NCI-H2227 treated with DMSO at 0.1 percent for 48 hours (cell line): ENCODE measurements at regions not wholly inside any gene's neighbourhood (a gene's known extent, or its start where the extent isn't known, plus 50 kb on each side); places are given as distances from the start of the nearest gene placed in this dataset.
A peak's percentile ranks its signal among the peaks of the same experiment; 100 is the strongest.
"Not testable (repeated sequence)": the region's sequence is repeated elsewhere in the genome, so short reads cannot be mapped to it uniquely, and the experiment has no call there.

Source experiments
- DNase-seq: peaks from one replicate; lab custom pipeline; 2025; lab: John Stamatoyannopoulos, UW

DNA sequence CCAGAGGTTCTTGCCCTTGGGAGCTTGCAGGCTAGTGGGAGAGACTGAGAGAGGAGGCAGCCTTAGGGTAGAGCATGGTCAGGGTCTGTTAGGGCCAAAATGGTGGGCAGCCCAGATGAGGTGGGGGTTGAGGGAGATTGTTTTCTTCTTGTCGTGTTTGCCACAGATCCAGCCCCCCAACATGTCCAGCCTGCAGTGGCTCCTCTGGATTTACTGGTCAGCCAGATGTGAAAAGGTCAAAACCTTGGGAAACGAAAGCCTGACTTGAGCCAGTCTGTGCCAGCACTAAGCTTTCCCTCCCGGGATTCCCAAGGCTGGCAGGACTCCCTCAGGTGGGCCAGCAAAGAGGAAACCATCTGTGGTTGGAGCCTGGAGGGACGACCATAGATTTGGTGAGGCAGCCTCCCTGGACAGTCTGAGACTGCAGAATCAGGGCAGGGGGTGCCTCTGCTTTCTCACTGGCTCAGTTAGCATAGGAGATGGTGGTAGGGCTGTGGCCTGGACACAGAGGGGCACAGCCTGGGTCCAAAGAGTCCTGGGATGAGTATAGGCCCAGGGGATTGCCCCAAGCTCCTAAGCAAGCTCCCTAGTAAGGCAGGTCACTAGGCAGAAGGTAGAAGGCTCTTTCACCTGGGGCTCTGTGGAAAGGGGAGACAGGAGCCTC lies 51.2 kb upstream of the PRR23C start:
- no peak for DNase-seq

DNA sequence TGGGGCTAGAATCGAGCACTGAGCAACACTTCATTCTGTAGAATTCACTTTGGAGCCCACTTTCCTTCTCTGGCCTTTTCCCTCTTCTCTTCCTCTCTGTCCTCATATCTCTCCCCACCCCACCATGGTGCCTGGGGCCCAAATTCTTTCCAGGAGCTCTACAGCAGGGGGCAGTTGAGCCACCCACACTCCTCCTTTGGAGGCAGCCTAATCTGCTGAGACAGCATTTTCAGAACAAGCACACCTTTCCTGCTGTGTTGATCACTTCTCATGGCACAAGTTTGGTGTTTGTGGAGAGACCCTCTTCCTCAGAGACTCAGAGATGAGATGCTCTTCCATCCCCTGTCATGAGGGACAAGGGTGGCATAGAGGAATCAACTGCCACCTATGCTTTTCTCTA lies 52.0 kb upstream of the PRR23C start:
- DNase-seq, result no peak

DNA sequence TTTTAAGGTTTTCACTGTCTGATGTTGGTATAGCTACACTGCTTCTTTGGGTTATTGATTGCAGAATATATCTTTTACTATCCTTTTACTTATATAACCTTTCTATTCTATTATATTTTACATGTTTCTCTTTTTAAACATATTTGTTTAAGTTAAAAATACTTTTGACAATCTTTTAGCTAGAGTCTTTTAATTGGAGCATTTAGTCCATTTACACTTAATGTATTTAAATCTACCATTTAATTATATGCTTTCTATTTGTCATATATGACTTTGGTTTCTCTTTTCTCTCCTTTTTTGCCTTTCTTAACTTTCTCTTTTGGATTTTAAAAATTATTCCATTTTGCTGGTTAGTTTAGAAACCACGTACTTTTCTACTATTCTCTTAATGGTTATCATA lies 53.7 kb upstream of the PRR23C start:
- no peak for DNase-seq

DNA sequence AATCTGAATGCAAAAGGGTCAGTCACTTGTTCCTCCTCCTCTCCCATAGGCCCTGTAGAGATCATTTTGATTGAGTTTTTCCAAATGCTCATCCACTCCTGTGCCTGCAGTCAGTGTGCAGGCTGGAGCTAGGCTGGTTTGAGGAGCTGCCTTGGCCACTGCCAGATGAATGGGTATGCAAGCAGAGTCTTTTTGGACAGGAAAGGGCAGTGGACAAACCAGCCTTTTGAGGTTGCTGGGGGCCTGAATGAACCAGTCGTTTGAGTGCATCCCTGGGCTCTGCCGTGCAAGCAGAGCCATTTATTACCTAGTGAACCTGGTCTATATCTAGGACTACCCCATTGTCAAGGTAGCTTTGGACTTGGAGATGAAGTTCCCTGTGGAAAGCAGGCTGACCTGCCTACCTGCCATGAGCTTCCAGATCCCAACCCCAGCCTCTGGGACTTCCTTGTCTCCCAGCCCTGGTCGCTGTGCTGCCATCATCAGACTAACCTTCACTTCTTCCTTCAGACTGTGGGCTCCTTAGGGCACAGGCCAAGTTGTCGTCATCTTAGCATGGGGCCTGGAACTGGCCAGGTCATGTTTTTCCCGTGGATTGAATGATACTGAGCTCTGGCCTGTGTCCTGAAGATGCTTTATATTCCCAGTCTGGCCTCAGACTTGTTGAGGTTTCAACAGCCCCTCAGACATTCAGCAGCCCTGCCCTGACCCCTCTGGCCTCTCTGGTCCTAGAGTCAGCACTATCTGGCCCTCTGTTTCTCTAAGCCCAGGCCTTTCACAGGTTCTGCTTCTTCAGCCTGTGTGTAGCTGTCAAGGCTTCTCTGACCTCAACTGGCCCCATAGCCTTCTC lies 55.5 kb upstream of the PRR23C start:
- DNase-seq, result no peak

DNA sequence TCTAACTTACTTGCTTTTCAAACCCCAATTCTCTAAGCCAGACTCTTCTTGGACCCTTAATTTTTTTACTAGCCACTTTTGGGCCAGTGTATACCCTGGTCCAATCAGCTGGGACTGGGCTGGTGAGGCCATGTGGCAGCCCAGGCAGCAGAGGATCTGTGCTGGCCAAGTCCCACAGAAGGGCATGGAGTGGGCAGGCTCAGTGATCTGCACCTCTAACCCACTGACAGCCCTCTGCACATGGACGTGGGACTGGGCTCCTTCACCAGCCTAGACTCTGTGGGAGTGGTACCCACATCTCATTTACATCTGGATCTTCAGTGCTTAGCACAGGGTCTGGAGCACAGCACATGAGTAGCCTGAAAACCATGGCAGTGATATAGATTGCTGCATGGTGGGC lies 56.1 kb upstream of the PRR23C start:
- DNase-seq, result no peak

DNA sequence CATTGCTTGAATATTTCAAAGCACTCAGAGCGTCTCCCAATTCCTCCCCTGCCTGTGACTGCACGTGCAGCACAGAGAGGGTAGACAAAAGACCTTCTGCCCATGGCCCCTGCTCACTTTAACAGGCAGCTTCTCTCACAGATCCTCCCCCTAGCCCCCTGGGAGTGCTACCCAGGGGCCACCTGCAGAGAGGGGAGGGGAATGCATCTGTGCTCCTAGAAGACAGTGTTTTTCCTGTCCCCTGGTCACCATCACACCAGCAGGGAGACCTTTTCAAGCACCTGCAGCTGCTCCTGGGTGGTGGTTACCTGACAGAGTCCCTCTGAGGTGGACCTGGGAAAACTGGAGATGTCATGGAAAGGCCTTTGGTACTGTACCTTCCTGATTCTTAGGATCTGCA lies 56.7 kb upstream of the PRR23C start:
- DNase-seq, result no peak

DNA sequence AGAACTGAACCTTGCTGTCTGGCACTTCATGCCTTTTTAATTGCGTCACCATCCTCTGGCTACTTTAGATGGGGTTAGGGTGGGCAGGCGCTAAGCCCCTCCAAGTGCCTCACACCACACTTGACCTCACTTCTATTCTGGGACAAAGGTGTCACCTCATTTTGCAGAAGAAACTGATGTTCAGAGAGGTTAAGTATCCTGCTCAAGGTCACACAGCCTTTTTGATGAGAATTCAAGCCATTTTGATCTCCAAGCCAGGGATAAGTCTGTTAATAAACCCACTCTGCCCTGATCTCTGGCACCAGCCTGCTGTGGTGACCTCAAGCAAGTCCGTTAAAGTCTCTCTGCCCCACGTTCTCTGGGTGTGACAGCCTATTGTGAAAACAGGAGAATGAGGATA lies 58.8 kb upstream of the PRR23C start:
- no peak for DNase-seq

DNA sequence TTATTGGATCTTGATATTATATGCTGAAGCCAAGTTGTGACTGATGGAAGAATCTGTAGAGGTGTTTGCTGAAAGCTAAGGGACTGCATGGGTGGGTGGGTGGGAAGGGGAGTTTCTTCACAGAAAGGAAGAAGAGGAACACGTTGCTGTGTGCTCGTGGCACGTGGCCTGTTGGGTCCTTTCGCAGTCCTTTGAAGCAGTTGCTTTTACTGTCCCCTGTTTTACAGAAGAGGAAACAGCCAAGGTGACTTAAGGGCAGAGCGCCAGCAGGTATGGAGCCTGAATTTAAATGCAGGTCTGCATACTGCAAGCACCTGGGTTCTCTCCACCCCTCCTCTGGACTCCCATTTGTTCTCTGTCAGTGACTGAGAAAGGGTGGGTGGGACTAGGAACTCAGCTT lies 59.4 kb upstream of the PRR23C start:
- no peak for DNase-seq

DNA sequence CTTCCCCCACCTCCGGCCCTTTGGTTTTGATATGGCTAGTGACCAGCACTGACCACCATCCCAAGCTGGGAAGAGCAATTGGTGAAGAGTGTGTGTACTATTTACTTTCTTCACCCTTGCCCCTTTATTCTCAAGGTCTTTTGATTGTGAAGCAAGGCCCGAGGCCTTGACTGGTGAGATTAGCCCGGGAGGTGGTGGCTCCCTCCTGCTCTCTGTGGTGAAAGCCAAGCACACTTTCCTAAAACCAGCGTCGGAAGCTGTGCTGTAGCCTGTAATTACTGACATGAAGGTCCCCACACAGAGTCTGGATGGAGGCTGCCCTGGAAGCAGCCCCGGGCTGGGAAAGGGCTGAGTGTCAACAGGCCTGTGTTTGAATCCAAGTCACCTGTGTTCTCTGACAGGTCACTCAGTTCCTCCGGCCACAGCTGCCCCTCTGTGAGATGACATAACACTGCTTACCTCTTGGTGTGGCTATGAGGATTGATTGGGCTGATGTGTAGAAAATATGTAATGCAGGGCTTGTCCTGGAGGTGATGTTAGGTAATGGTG lies 60.5 kb upstream of the PRR23C start:
- no peak for DNase-seq

DNA sequence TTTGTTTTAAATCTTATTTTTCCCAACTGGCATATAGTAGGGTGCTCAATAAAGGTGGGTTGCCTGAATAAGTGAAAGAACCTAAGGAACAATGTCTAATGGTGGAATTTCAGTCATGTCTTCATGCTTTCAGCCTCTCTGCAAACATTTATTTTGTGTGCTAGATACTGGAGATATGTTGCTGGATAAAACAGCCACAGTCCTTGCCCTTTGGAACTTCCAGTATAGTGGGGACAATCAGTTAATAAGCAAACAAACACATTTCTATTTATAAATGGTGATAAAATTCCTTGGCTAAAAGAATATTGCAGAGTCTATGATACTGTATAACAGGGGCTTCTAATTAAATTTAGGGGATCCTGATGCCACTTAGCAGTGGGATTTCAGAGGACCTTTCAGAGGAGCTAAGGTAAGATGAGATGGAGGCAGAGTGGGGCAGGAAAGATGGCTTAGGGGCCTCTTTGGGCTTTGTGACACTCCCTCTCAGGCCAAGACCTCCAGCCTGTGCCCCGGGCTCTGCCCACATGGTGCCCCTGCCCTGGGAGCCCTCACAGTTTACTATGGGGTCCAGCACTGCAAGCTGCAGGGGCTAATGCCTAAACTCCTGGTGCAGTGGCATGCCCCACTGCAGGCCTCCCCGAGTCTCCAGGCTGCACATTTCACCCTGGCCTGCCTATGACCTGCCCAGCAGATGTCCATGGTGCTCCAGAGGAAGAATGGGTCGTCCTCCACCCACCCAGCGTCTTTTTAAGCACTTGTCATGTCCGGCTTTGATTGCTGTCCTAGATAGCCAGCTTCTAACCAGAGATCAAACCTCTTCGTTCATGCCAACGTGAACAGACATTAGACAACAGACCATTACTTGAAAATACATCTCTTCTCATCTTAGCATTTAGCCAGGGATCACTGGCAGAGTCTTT lies 61.6 kb upstream of the PRR23C start:
- no peak for DNase-seq

DNA sequence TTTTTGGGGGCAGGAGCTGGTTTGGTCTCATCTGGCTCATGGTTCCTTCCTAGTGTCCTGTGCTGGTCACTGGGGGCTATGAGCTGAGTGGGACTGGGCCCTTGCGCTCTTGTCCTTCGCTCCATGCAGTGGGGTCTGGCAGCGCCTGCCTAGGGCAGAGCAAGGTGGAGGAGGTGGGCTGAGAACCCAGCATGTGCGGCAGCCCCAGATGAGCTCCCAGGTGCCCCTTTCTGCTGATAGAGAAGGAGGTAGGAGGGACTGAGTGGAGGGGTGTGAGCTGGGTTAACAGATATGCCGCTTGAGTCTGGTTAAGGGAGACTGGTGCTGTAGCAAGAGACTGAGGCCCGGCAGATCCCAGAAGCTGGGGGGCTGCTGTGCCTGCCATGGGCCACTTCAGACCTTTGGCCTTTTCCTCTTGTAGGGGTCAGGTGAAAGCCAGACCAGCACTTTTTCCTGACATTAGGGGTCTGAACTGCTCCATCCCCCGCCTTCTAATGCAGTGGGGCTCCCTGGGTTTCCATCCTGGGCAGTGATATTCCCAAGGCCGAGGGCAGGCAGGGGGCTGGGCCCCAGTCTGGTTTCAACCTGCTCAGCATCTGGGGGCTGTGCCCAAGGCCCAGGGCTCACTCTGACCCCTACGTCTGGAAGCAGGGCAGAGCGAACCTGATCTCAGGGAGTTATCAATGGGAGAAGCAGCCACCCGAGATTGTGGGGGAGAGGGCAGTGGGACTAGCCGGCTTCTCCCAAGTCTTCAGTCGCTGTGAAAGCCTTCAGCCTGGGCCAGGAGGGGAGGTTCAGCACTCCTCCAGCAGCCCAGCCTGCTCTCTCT lies 62.9 kb upstream of the PRR23C start:
- no peak for DNase-seq

DNA sequence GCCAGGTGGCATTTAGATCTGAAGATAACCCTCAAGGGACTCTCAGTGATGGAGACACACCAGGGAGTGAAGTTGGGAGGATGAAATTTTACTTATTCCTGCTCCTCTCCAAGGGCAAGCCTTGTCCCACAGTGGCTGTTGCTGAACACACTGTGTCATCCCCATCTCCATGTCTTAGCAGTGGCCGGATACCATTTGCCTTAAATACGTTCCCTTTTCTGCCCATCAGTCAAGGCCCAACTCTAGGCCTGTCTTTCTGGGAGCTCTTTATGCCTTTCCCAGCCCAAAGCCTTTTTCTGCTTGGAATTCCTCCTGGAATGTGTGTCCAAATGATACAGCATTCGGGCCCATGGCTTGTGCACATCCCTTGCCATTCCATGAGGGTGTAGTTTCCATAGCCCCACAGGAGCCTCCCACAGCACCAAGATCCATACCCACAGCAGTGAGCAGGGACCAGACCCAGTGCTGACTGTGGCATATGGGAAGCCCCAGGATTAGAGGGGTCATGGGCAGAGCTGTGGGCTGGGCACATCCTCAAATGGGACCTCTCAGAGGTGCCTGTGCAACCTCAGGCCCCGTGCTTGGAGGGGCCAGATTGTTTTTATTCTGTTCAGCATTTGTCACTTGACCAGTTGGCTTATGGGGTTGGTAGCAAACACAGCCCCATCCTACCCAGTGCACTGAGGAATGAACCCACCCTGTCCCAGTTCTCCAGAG lies 63.7 kb upstream of the PRR23C start:
- no peak for DNase-seq

DNA sequence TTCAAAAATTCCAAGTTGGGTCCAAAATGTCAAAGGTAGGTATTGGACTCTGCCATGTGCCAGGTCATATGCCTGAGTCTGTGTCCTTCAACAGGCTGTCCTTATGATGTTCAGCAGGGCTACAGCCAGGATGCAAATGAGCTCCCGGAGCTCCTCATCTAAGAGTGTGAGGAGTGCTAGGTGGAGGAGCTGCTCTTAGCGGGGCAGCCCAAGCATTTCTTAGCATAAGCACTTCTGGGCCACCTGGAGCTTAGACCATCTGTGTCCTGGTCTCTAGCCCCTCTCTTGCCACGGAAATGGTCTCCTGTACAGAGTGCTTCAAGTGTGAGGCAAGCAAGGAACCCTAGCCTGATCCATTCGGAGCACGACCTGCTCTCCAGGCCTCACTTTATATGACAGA lies 64.6 kb upstream of the PRR23C start:
- DNase-seq, result no peak

DNA sequence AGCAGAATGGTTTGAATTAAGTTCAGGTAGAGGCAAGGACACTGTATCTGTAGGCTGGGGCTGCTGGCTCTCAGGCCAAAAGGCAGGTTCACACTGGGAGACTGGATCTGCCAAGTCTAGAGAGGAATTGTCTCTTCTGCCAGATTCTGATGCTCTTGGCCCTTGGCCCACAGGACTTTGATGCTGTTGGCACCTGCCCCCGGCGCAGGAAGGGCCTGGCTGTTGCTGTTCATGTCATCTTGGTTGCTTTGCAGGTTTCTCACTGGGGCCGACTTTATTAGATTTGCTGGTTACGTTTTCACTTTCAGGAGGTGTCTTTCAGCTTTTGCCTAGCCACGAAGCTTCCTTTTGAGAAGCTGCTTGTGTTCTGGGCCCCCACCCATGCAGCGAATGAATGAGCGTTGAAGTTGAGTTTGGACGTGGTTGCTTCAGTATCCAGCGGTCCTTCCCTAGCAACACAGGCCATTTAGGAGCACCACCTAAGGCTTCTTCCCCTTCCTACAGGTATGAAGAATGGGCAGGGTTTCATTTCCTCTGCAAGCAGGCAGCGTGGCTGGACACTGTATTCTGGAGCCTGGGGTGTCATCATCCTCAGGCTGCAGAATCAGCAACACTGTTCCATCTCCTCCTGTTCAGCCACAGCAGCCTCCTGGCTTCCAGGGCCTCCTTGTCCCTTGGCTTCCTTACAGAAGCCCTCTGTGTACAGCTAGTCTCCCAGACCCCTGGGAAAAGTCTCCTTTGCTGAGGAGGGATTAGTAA lies 65.6 kb upstream of the PRR23C start:
- no peak for DNase-seq

DNA sequence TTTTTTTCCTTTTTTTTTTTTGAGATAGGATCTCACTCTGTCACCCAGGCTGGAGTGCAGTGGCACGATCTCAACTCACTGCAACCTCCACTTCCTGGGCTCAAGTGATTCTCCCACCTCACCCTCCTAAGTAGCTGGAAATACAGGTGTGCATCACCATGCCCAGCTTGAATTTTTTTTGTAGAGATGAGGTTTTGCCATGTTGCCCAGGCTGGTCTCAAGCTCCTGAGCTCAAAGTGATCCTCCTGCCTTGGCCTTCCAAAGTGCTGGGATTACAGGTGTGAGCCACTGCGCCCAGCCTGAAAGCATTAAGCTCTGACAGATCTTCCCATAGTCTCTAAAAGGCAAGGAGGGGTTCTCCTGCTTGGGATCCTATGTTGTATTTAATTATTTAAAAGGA lies 66.2 kb upstream of the PRR23C start:
- not testable (repeated sequence) for DNase-seq

DNA sequence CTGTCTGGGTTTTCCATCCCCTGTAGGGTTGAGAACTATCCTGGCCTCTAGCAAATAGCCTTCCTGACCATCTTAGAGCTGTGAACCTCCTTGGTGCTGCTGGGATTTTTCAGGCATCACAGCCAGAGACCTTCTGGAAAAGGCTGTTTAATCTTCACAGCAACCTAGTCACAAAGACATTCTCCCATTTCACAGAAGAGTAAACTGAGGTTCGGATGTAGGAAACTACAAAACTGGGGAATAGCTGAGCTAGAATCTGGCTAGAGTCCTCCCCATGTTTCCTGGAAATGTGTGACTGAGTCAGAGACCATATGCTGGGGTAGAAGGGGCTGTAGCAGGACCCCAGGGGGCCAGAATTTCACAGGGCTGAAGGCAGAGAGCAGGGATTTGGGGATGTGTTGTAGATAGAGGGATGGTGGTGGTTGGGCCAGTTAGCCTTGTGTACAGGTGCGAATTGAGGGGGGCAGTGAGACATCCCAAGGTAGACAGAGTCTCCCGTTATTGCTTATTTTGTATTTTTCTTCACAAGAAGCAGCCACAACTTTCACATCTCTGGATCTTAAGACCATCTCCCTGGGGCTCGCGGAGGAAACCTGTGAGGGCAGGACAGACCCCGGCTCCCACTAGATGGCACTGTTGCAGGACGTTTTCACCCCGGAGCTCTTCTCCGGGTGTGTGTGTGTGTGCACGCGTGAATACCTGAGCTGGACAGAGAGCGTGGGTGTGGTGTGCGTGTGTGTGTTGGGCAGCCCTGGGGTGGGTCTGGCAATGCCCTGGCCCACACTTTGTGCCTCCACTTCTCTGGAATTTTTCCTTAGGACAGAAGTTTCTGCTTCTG lies 66.9 kb upstream of the PRR23C start:
- DNase-seq, result peak; percentile 53

DNA sequence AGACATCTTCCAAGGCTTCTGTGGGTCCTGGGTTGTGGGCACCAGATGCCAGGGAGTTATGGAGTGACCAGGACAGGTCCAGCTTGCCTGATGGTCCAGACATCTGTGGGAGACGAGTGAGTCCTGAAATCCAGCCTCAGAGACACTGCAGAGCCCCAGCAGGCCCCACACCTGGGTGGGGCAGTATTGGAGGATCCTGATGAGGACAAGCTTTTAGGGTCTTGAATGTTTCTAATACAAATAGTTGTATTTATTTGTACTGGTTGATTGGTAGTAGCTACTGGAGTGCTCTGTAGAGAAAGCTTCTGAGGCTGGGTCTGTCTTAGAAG lies 67.5 kb upstream of the PRR23C start:
- no peak for DNase-seq

DNA sequence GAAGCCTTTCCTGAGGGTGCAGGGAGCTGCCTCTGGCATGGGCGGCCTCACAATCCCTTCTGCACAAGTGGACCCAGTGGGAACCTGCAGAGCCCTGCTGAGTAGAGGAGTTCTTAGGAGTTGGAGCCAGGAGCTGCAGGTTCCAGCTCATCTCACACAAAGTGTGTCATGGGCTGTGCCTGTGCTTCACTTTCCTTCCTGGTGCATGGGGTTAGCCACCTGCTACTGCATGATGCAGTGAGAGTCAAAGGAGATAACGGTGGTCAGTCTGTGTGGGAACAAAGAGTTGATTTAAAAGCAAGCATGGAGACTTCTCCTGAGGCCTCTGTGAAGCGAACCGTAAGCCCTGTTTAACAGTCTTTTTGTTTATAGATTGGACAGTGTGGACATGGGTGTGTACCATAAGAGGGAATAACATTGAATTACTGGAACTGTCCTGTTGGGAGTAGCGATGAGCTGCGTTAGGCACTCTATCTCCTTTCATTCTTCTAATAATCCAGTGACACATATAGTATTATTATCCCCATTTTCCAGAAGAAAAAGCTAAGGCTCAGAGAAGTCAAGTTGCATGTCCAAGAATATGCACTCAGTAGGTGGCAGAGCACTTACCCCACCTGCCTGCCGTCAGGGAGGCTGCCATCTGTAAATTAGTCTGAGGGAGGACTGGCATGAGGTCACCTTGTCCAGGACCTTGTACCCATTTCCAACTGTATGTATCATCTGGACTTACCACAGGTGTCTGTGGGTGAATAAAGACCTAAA lies 68.7 kb upstream of the PRR23C start:
- DNase-seq, result no peak

DNA sequence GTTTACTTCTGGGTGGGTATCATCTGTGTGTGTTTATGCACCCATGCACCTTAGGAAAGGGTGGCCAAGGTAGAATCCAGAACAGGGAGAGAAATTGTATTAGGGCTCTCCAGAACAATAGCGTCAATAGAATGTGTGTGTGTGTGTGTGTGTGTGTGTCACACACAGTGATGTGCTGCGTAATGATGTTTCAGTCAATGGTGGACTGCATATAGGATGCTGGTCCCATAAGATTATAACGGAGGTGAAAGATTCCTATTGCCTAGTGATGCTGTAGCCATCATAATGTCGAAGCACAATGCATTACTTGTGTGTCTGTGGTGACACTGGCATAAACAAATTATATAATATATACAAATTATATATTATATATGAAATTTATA lies 69.3 kb upstream of the PRR23C start:
- no peak for DNase-seq
